ENCODE measurements at regions not wholly inside any gene's neighbourhood (a gene's known extent, or its start where the extent isn't known, plus 50 kb on each side); places are given as distances from the start of the nearest gene placed in this dataset.

- TF ChIP-seq CTCF (IDR thresholded peaks at IDR 0.05; ENCODE audit: borderline replicate concordance, insufficient read depth, low read depth, low read length): no peak
- H3K4me3 ChIP-seq (ENCODE audit: low read depth, low read length): no peak overlapping the region
These were observed 101.9 kb downstream of the FZD1 start for GRCh38 chr7:91366091-91366490.

GRCh38 chr7:91367812-91368578 lies 103.8 kb downstream of the FZD1 start:
- no peak for TF ChIP-seq CTCF (IDR thresholded peaks at IDR 0.05; ENCODE audit: borderline replicate concordance, insufficient read depth, low read depth, low read length)
- no peak overlapping the region for H3K4me3 ChIP-seq (ENCODE audit: low read depth, low read length)

GRCh38 chr7:91372323-91372722 lies 108.1 kb downstream of the FZD1 start:
- no peak overlapping the region for H3K4me3 ChIP-seq (ENCODE audit: low read depth, low read length)
- no peak for TF ChIP-seq CTCF (IDR thresholded peaks at IDR 0.05; ENCODE audit: borderline replicate concordance, insufficient read depth, low read depth, low read length)

- no peak overlapping the region for H3K4me3 ChIP-seq (ENCODE audit: low read depth, low read length)
- no peak for TF ChIP-seq CTCF (IDR thresholded peaks at IDR 0.05; ENCODE audit: borderline replicate concordance, insufficient read depth, low read depth, low read length)
These were observed 109.0 kb downstream of the FZD1 start for GRCh38 chr7:91373111-91373800.

GRCh38 chr7:91374321-91374989 lies 110.2 kb downstream of the FZD1 start:
- no peak overlapping the region for H3K4me3 ChIP-seq (ENCODE audit: low read depth, low read length)
- TF ChIP-seq CTCF (IDR thresholded peaks at IDR 0.05; ENCODE audit: borderline replicate concordance, insufficient read depth, low read depth, low read length): no peak

GRCh38 chr7:91375378-91375777 lies 111.1 kb downstream of the FZD1 start:
- no peak for TF ChIP-seq CTCF (IDR thresholded peaks at IDR 0.05; ENCODE audit: borderline replicate concordance, insufficient read depth, low read depth, low read length)
- H3K4me3 ChIP-seq (ENCODE audit: low read depth, low read length): no peak overlapping the region
